ENCODE measurements at regions not wholly inside any gene's neighbourhood (a gene's known extent, or its start where the extent isn't known, plus 50 kb on each side); places are given as distances from the start of the nearest gene placed in this dataset.

GRCh38 chr7:9082203-9082602, 648.8 kb downstream of the NXPH1 start:
- TF ChIP-seq, protein P1, sequence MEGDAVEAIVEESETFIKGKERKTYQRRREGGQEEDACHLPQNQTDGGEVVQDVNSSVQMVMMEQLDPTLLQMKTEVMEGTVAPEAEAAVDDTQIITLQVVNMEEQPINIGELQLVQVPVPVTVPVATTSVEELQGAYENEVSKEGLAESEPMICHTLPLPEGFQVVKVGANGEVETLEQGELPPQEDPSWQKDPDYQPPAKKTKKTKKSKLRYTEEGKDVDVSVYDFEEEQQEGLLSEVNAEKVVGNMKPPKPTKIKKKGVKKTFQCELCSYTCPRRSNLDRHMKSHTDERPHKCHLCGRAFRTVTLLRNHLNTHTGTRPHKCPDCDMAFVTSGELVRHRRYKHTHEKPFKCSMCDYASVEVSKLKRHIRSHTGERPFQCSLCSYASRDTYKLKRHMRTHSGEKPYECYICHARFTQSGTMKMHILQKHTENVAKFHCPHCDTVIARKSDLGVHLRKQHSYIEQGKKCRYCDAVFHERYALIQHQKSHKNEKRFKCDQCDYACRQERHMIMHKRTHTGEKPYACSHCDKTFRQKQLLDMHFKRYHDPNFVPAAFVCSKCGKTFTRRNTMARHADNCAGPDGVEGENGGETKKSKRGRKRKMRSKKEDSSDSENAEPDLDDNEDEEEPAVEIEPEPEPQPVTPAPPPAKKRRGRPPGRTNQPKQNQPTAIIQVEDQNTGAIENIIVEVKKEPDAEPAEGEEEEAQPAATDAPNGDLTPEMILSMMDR (conservative IDR thresholded peaks at IDR 0.05), result no peak
- no peak for TF ChIP-seq EZH2 (IDR thresholded peaks at IDR 0.05; ENCODE audit: low read depth)
- H3K4me3 ChIP-seq, result no peak overlapping the region
- ChIA-PET POLR2A (ENCODE audit: unreplicated experiment) (no interaction called here), CTCF (no interaction called here)
- H3K27me3 ChIP-seq (ENCODE audit: insufficient read depth, low read depth), result no peaks in the 10 kb centered on the region
- H3K4me1 ChIP-seq (replicated peaks; ENCODE audit: insufficient read depth), result no peaks in the 10 kb centered on the region
- no peaks in the 10 kb centered on the region for H3F3A ChIP-seq (ENCODE audit: insufficient read depth, low read depth)
- BruUV-seq (replicated peaks), result no TSS peak
- 0 out of 2 replicates have a peak, but pooled peaks cover 5% of the 10 kb centered on the region for H3K9me2 ChIP-seq (ENCODE audit: insufficient read depth)
- H3K4me2 ChIP-seq, result no peak overlapping the region
- no peaks in the 10 kb centered on the region for H3K36me3 ChIP-seq (ENCODE audit: low read depth)
- no peaks in the 10 kb centered on the region for H4K20me1 ChIP-seq (ENCODE audit: insufficient read depth)
- no peak for DNase-seq
- intact Hi-C loops (cut with micrococcal nuclease; ENCODE audit: unreplicated experiment), result no loop called here
- no peaks in the 10 kb centered on the region for H3K79me2 ChIP-seq (ENCODE audit: low read depth)
- H2AFZ ChIP-seq, result no peak overlapping the region
- H3K27ac ChIP-seq, result no peak overlapping the region
- no peaks in the 10 kb centered on the region for H3K9me3 ChIP-seq (ENCODE audit: insufficient read depth, low read depth)

GRCh38 chr7:9083837-9084236, 650.4 kb downstream of the NXPH1 start:
- POLR2A ChIA-PET (ENCODE audit: unreplicated experiment), result no interaction called here
- Histone ChIP-seq H3F3A (ENCODE audit: insufficient read depth, low read depth) (no peaks in the 10 kb centered on the region), H3K27me3 (ENCODE audit: insufficient read depth, low read depth) (no peaks in the 10 kb centered on the region), H4K20me1 (ENCODE audit: insufficient read depth) (no peaks in the 10 kb centered on the region), H3K4me1 (replicated peaks; ENCODE audit: insufficient read depth) (no peaks in the 10 kb centered on the region), H3K79me2 (ENCODE audit: low read depth) (no peaks in the 10 kb centered on the region), H3K9me3 (ENCODE audit: insufficient read depth, low read depth) (no peaks in the 10 kb centered on the region), H3K4me2 (no peak overlapping the region), H3K27ac (no peak overlapping the region), H3K4me3 (no peak overlapping the region), H2AFZ (no peak overlapping the region), H3K36me3 (ENCODE audit: low read depth) (no peaks in the 10 kb centered on the region), H3K9me2 (ENCODE audit: insufficient read depth) (0 out of 2 replicates have a peak, but pooled peaks cover 4% of the 10 kb centered on the region)
- DNase-seq, result no peak
- CTCF ChIA-PET, result no interaction called here
- no TSS peak for BruUV-seq (replicated peaks)
- TF ChIP-seq, protein P1 (conservative IDR thresholded peaks at IDR 0.05), result no peak
- no peak for TF ChIP-seq EZH2 (IDR thresholded peaks at IDR 0.05; ENCODE audit: low read depth)
- intact Hi-C loops (cut with micrococcal nuclease; ENCODE audit: unreplicated experiment), result no loop called here

DNA sequence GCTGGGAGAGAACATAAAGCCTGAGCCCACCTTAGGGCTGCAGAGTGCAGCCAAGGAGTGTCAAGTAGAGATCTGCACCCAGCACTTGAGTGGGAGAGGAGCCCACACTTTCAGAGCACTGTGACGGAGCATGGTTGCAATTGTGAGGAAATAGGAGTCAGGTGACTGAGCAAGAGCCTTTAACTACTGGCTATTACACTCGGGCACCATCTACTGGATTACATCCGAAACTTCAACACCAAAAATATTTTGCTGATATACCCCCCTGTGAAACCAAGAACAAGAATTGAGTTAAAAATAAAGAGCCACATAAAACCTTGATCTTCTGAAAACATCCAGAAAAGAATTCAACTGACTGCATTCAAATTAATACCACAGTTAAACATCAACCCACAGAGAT, 657.9 kb downstream of the NXPH1 start:
- Histone ChIP-seq H3F3A (ENCODE audit: insufficient read depth, low read depth) (no peaks in the 10 kb centered on the region), H3K36me3 (ENCODE audit: low read depth) (no peaks in the 10 kb centered on the region), H3K27ac (no peak overlapping the region), H3K9me2 (ENCODE audit: insufficient read depth) (peaks cover 4% of the 10 kb centered on the region; the same call in 1 of the 2 replicates), H3K79me2 (ENCODE audit: low read depth) (no peaks in the 10 kb centered on the region), H3K4me2 (no peak overlapping the region), H3K4me3 (no peak overlapping the region), H3K9me3 (ENCODE audit: insufficient read depth, low read depth) (0 out of 2 replicates have a peak, but pooled peaks cover 3% of the 10 kb centered on the region), H3K27me3 (ENCODE audit: insufficient read depth, low read depth) (no peaks in the 10 kb centered on the region), H4K20me1 (ENCODE audit: insufficient read depth) (no peaks in the 10 kb centered on the region), H3K4me1 (replicated peaks; ENCODE audit: insufficient read depth) (no peaks in the 10 kb centered on the region), H2AFZ (no peak overlapping the region)
- intact Hi-C loops (cut with micrococcal nuclease; ENCODE audit: unreplicated experiment), result loop anchor here (5.0 kb wide), 1 partner anchor 654 kb away; no protein-coding TSS in a partner anchor
- ChIA-PET CTCF (no interaction called here), POLR2A (ENCODE audit: unreplicated experiment) (no interaction called here)
- BruUV-seq (replicated peaks), result no TSS peak
- no peak for DNase-seq
- no peak for TF ChIP-seq EZH2 (IDR thresholded peaks at IDR 0.05; ENCODE audit: low read depth)
- TF ChIP-seq, protein P1 (conservative IDR thresholded peaks at IDR 0.05), result peak; percentile 58
